DOHH2 (cell line): ENCODE measurements at regions not wholly inside any gene's neighbourhood (a gene's known extent, or its start where the extent isn't known, plus 50 kb on each side); places are given as distances from the start of the nearest gene placed in this dataset.

Experiments
- H3F3A ChIP-seq: fragments of 200-600 bp; sonication (generic), shearing (Covaris generic); 2 replicates; pipeline ENCODE4 v1.6.0; 2016; ENCODE audit warnings: antibody characterized with exemption, mild to moderate bottlenecking; ENCODE audit not compliant: control insufficient read depth, insufficient read depth
- H3K27ac ChIP-seq: fragments of 200-600 bp; sonication (generic); 2 replicates; pipeline ENCODE4 v1.5.1; 2014; ENCODE audit warnings: low read depth, mild to moderate bottlenecking, low read length, moderate library complexity
- H3K27me3 ChIP-seq: fragments of 200-600 bp; sonication (generic); 2 replicates; pipeline ENCODE4 v1.6.1; 2014; ENCODE audit warnings: mild to moderate bottlenecking, low read length, mixed read lengths; ENCODE audit not compliant: control insufficient read depth
- H3K36me3 ChIP-seq: fragments of 200-600 bp; sonication (generic); 2 replicates; pipeline ENCODE4 v1.6.1; 2014; ENCODE audit warnings: mild to moderate bottlenecking, low read length, moderate library complexity, mixed read lengths; ENCODE audit not compliant: control insufficient read depth
- H3K4me1 ChIP-seq: fragments of 200-600 bp; sonication (generic); 2 replicates; pipeline ENCODE4 v1.6.1; 2014; ENCODE audit warnings: mild to moderate bottlenecking, low read length, mixed read lengths; ENCODE audit not compliant: control insufficient read depth
- H3K4me2 ChIP-seq: fragments of 200-600 bp; sonication (generic); 2 replicates; pipeline ENCODE4 v1.6.0; 2014; ENCODE audit warnings: mild to moderate bottlenecking, low read length, moderate library complexity
- H3K4me3 ChIP-seq: fragments of 200-600 bp; sonication (generic); 2 replicates; pipeline ENCODE4 v1.5.1; 2014; ENCODE audit warnings: mild to moderate bottlenecking, low read length, mixed read lengths
- H3K79me2 ChIP-seq: fragments of 200-600 bp; sonication (generic); 2 replicates; pipeline ENCODE4 v1.6.1; 2014; ENCODE audit warnings: mild to moderate bottlenecking, low read length, mixed read lengths; ENCODE audit not compliant: control insufficient read depth
- H3K9me2 ChIP-seq: fragments of 200-600 bp; sonication (generic); replicated peaks from 2 replicates; pipeline ENCODE4 v1.6.1; 2014; ENCODE audit warnings: mild to moderate bottlenecking, low read length, mixed read lengths; ENCODE audit not compliant: control insufficient read depth
- H3K9me3 ChIP-seq: fragments of 200-600 bp; sonication (generic); 2 replicates; pipeline ENCODE4 v1.6.1; 2014; ENCODE audit warnings: antibody characterized with exemption, low read length, mixed read lengths; ENCODE audit not compliant: control insufficient read depth, insufficient read depth
- H4K20me1 ChIP-seq: fragments of 200-600 bp; sonication (generic); 2 replicates; pipeline ENCODE4 v1.6.0; 2014; ENCODE audit warnings: low read depth, mild to moderate bottlenecking, antibody characterized with exemption, low read length, moderate library complexity; ENCODE audit not compliant: control insufficient read depth, insufficient read depth
- CTCF ChIP-seq: fragments of 200-600 bp; sonication (generic); IDR thresholded peaks from one replicate; pipeline ENCODE4 v1.5.1; 2014; ENCODE audit warnings: antibody characterized with exemption, mild to moderate bottlenecking, low read depth, low read length; ENCODE audit not compliant: poor library complexity, severe bottlenecking
- EZH2phosphoT487 ChIP-seq: fragments of 200-600 bp; sonication (generic); IDR thresholded peaks from 2 replicates; pipeline ENCODE4 v1.6.1; 2017; ENCODE audit warnings: borderline replicate concordance, mild to moderate bottlenecking, antibody characterized with exemption, low read length, moderate library complexity, mixed read lengths

- Histone ChIP-seq H3K4me3 (no peak overlapping the region), H3K9me3 (no peaks in the 10 kb centered on the region), H3K9me2 (no peaks in the 10 kb centered on the region), H3F3A (no peaks in the 10 kb centered on the region), H3K4me1 (no peaks in the 10 kb centered on the region), H3K27ac (no peak overlapping the region), H4K20me1 (no peaks in the 10 kb centered on the region), H3K27me3 (no peaks in the 10 kb centered on the region), H3K36me3 (no peaks in the 10 kb centered on the region), H3K79me2 (no peaks in the 10 kb centered on the region), H3K4me2 (no peak overlapping the region)
- TF ChIP-seq EZH2phosphoT487 (no peak), CTCF (no peak)
Observed at GRCh38 chr4:177923888-177924287, 481.7 kb upstream of the AGA start.

GRCh38 chr4:177937041-177937440, 494.8 kb upstream of the AGA start:
- no peaks in the 10 kb centered on the region for H3K9me2 ChIP-seq
- H3K4me1 ChIP-seq, result no peaks in the 10 kb centered on the region
- no peak overlapping the region for H3K27ac ChIP-seq
- H3K79me2 ChIP-seq, result no peaks in the 10 kb centered on the region
- H4K20me1 ChIP-seq, result no peaks in the 10 kb centered on the region
- H3K27me3 ChIP-seq, result no peaks in the 10 kb centered on the region
- no peaks in the 10 kb centered on the region for H3K36me3 ChIP-seq
- no peak for TF ChIP-seq CTCF
- no peak for TF ChIP-seq EZH2phosphoT487
- no peak overlapping the region for H3K4me2 ChIP-seq
- H3F3A ChIP-seq, result no peaks in the 10 kb centered on the region
- no peak overlapping the region for H3K4me3 ChIP-seq
- H3K9me3 ChIP-seq, result no peaks in the 10 kb centered on the region

- no peaks in the 10 kb centered on the region for H3K4me1 ChIP-seq
- H3F3A ChIP-seq, result no peaks in the 10 kb centered on the region
- no peaks in the 10 kb centered on the region for H3K79me2 ChIP-seq
- TF ChIP-seq CTCF (no peak), EZH2phosphoT487 (no peak)
- no peaks in the 10 kb centered on the region for H3K9me2 ChIP-seq
- no peak overlapping the region for H3K4me2 ChIP-seq
- no peak overlapping the region for H3K4me3 ChIP-seq
- H3K36me3 ChIP-seq, result no peaks in the 10 kb centered on the region
- no peaks in the 10 kb centered on the region for H3K9me3 ChIP-seq
- no peaks in the 10 kb centered on the region for H4K20me1 ChIP-seq
- H3K27ac ChIP-seq, result no peak overlapping the region
- no peaks in the 10 kb centered on the region for H3K27me3 ChIP-seq
Observed at GRCh38 chr4:177938226-177938625, 496.0 kb upstream of the AGA start.

GRCh38 chr4:177945268-177945667, 503.0 kb upstream of the AGA start:
- TF ChIP-seq EZH2phosphoT487 (no peak), CTCF (no peak)
- Histone ChIP-seq H3K27me3 (no peaks in the 10 kb centered on the region), H3K4me3 (no peak overlapping the region), H3K9me2 (no peaks in the 10 kb centered on the region), H3K27ac (no peak overlapping the region), H3K79me2 (no peaks in the 10 kb centered on the region), H3K36me3 (no peaks in the 10 kb centered on the region), H3F3A (no peaks in the 10 kb centered on the region), H3K9me3 (no peaks in the 10 kb centered on the region), H3K4me1 (no peaks in the 10 kb centered on the region), H3K4me2 (no peak overlapping the region), H4K20me1 (no peaks in the 10 kb centered on the region)
